T47D (cell line): ENCODE measurements at regions not wholly inside any gene's neighbourhood (a gene's known extent, or its start where the extent isn't known, plus 50 kb on each side); places are given as distances from the start of the nearest gene placed in this dataset.

Experiments used
- DNase-seq, 2 experiments: peaks; one replicate each; pipeline versions ENCODE4 v3.0.0 to v3.0.0-alpha.2; 2011 to 2012; ENCODE audit warnings: low read depth in 1 of 2, low spot score in 1 of 2
- JUND ChIP-seq: IDR thresholded peaks from 2 replicates; pipeline ENCODE4 v1.6.1; 2012; ENCODE audit warnings: low read depth
- in situ Hi-C: cut with HindIII; loops from 2 replicates; pipeline ENCODE4 v1.10.0; 2016; ENCODE audit warnings: low sequenced_read_pairs, low pct_unique_long_range_greater_than_20kb

DNA sequence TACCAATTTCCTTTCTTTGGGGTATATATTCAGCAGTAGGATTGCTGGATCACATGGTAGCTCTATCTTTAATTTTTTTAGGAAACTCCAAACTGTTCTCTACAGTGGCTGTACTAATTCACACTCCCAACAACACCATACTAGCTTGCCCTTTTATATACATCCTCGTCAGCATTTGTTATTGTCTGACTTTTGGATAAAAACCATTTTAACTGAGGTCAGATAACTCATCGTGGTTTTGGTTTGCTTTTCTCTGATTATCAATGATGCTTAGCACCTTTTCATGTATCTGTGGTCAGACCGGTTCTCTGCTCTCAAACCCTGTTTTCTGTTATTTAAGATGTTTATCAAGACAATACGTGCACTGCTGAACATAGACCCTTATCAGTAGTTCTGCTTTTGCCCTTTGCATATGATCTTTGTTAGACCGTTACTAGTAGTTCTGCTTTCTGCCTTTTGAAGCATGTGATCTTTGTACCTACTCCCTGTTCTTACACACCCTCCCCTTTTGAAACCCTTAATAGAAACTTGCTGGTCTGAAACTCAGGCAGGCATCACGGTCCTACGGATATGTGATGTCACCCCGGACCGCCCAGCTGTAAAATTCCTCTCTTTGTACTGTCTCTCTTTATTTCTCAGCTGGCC lies 474.3 kb downstream of the RSL24D1 start:
- in situ Hi-C loops, result no loop called here
- no peak for TF ChIP-seq JUND

DNA sequence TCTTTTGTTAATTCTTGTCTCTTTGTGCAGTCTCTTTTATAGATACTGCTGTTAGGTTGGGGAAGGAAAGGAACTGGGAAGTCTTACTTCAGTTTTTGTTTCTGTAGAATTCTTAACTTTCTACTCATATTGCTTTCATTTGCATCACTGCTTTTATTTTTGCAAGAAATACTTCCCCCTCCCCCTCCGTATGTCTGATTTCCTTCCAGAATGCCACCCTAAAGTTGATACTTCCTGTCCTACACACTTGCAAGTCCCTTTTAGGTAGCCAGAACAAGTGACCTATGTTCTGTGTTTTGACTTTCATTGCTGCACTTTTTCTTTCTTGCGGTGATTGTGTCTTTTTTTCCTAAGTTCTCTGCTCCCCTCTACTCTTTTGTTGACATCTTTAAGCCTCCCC lies 477.4 kb downstream of the RSL24D1 start:
- DNase-seq, result no peak
- no peak for TF ChIP-seq JUND
- in situ Hi-C loops, result no loop called here

More for the DNA sequence above, 474.3 kb downstream of the RSL24D1 start:
- DNase-seq, result no peak

DNA sequence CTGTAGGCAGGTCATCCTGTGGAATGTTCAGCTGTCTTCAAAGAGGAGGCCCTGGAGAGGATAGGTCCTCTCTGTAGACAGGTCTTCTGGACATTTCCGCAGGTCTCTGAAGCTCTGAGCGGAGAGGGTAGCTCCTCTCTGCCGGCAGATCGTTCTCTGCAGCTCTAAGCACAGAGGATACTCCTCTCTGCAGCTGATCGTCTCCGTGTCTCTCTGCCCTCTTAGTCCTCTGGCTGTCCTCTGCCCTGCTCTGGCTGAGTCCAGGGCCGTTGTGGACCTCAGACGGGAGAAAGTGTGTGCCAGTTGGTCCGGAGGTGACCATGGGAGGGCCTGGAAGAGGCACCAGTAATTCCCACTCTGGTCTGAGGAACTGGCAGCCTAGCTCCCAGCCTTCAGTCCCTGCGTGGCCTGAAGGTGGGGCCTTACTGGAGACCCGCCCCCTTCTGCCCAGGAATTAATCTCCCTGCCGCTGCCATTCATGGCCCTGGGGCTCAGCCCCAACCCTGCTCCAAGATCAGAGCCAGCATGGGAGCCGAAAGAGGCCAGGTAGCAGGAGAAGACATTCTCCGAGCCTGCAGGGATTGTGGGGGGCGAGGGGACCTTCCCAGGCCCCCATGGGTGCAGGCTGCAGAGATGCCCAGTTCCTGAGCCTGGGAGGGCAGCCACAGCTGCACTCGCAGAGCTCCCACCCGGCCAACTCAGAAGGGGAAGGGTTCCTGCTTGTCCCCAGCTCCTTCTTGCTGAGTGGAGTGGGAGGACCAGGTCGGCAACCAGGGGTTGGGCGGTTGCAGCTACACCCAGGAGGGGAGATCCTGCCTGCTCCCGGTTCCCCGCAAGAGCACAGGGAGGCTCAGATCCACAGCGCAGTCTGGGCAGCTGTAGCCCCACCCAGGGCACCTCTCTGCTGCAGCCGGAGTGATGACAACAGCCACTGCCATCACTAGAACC lies 488.7 kb downstream of the RSL24D1 start:
- in situ Hi-C loops, result no loop called here
- peak in 1 of 2 experiments; percentile 4 for DNase-seq
- no peak for TF ChIP-seq JUND

GRCh38 chr15:54687628-54688027 lies 509.1 kb downstream of the RSL24D1 start:
- TF ChIP-seq JUND, result no peak
- in situ Hi-C loops, result no loop called here
- no peak for DNase-seq
